H1 (cell line): ENCODE measurements at regions not wholly inside any gene's neighbourhood (a gene's known extent, or its start where the extent isn't known, plus 50 kb on each side); places are given as distances from the start of the nearest gene placed in this dataset.

Experiments used
- EZH2 ChIP-seq: fragments of 200-600 bp; sonication (generic); IDR thresholded peaks from 2 replicates; pipeline ENCODE4 v1.7.1; 2012; ENCODE audit warnings: low read depth, mild to moderate bottlenecking, moderate library complexity, low read length, inconsistent platforms; ENCODE audit not compliant: severe bottlenecking
- ZNF274 ChIP-seq: IDR thresholded peaks from 2 replicates; pipeline ENCODE4 v1.7.0; 2012; ENCODE audit warnings: low read length, borderline replicate concordance; ENCODE audit errors: extremely low read depth

- TF ChIP-seq ZNF274, result no peak
- TF ChIP-seq EZH2, result no peak
These were observed 284.5 kb downstream of the HTR1B start (continued) for GRCh38 chr6:77178821-77179220.
